GM19463 (cell line): ENCODE measurements at regions not wholly inside any gene's neighbourhood (a gene's known extent, or its start where the extent isn't known, plus 50 kb on each side); places are given as distances from the start of the nearest gene placed in this dataset.
"Not testable (repeated sequence)": the region's sequence is repeated elsewhere in the genome, so short reads cannot be mapped to it uniquely, and the experiment has no call there.

Experiments
- ATAC-seq: cut with Tn5 transposase; IDR thresholded peaks from one replicate; pipeline ENCODE4 v1.9.1; 2021; ENCODE audit warnings: mild to moderate bottlenecking, moderate library complexity; ENCODE audit not compliant: unreplicated experiment

DNA sequence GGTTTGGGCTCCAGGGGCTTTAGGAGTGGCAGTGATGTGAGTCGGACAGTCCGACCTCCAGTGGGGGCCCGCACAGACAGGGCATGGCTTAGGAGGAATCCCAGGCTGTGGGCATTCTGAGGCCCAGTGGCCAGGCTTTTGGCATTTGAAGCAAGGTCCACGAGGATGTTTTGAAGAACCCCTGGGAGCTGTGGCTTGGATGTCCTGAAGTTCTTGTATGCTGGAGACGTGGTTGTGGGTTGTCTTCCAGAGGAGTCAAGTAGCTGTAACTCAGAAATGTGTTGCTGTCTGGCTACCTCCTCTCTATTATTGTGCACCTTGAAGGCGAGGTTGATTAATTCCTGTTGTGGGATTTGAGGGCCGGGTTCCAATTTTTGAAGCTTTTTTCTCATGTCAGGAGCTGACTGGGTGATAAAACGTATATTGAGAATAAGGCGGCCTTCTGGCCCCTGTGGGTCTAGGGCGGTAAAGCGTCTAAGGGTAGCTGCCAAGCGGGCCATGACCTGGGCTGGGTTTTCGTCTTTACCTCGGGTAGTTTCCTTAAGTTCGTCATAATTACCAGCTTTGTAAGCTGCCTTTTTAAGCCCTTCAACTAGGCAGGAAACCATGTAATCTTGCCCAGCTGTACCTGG is 67.3 kb upstream of the EZR start:
- not testable (repeated sequence) for ATAC-seq

DNA sequence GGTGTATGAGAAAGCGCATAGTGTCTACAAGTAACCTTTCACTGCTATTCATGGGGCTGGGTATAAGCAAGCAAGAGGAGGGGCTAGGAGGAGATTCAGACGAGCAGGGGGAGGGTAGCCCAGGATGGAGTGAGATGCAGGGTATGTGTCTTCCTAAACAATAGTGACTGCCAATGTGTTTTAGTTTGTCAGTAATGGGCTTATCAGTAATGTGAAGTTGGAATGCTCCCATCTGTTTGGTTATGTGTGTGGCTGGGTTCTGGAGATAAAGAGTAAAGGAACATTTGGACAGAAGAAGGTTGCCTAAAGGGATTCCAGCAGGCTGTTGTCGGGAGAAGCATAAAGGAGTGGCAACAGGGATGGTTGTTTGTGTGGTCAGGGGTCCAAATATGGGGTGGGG is 62.7 kb upstream of the EZR start:
- ATAC-seq: not testable (repeated sequence)

GRCh38 chr6:158881276-158881675 is 62.1 kb upstream of the EZR start:
- ATAC-seq: not testable (repeated sequence)

DNA sequence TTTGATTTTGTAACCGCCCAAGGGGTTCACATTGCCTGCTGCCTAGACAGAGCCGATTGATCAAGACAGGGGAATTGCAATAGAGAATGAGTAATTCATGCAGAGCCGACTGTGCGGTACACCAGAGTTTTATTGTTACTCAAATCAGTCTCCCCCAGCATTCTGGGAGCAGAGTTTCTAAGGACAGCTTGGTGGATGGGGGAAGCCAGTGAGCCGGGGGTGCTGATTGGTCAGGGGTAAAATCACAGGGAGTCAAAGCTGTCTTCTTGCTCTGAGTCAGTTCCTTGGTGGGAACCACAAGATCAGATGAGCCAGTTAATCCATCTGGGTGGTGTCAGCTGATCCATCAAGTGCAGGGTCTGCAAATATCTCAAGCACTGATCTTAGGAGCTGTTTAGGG is 60.0 kb upstream of the EZR start:
- ATAC-seq: no peak

DNA sequence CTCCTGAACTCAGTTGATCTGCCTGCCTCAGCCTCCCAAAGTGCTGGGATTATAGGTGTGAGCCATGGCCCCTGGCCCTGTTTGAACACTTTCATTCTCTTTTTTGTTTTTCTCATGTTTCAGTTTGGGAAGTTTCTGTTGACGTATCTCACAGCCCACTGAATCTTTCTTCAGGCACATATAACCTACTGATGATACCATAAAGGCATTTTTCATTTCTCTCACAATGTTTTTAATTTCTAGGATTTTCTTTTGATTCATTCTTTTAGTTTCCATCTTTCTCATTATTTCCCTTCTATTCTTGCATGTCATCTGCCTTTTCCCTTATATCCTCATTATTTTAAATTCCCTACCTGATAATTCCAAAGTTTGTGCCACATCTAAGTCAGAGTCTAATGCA is 58.5 kb upstream of the EZR start:
- ATAC-seq: no peak

- no peak for ATAC-seq
These were observed 57.7 kb upstream of the EZR start for GRCh38 chr6:158876886-158877285.

GRCh38 chr6:158870649-158870957 is 51.4 kb upstream of the EZR start:
- no peak for ATAC-seq

DNA sequence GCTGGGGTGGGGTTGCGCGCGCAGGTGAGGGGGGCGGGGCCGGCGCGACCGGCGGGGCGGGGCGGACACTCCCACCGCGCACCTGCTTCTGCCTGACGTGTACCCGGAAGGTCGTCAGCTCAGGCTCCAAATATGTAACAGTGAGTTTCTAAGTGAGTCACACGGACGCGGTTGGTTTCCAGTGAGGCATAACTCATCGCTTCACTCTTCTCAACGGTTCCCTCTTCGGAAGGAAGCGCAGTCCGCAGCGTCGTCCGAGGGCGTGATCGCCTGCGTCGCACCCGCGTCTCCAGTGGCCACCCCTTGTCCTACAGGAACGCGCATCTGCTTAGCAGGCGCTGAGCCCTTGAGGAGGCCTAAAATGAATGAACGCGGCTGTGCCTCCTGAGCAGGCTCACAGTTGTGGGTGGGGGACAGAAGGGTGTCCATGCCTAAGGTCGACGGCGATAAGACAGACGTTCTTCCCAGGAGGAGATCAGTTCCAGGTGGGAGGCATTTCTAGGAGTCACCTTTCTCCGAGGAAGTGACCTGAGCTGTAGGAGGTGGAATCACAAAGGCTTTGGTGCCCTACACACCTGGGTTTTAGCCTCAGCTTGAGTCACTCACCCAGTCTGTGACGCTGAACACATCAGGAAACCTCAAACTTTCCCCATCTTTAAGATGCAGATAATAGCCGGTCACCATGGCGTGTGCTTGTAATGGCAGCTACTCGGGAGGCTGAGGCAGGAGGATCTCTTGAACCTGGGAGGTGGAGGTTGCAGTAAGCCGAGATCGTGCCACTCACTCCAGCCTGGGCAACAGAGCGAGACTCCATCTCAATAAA is 50.9 kb upstream of the EZR start:
- ATAC-seq: peak; percentile 92

GRCh38 chr6:158868890-158869825 is 50.0 kb upstream of the EZR start:
- ATAC-seq: no peak
